Neural crest cell (in vitro differentiated cells): ENCODE measurements at regions not wholly inside any gene's neighbourhood (a gene's known extent, or its start where the extent isn't known, plus 50 kb on each side); places are given as distances from the start of the nearest gene placed in this dataset.

Experiments used
- DNase-seq: peaks from one replicate; pipeline ENCODE4 v3.0.0; 2021; ENCODE audit warnings: low read depth, mixed read lengths, low spot score
- H3K27ac Mint-ChIP-seq: one replicate; pipeline ENCODE4 v1.8.0; 2021; ENCODE audit warnings: mild to moderate bottlenecking, mixed read lengths; ENCODE audit not compliant: unreplicated experiment
- H3K27me3 Mint-ChIP-seq: 2 replicates; pipeline ENCODE4 v1.8.0; 2021; ENCODE audit warnings: low read depth, mild to moderate bottlenecking, mixed read lengths
- H3K36me3 Mint-ChIP-seq: 2 replicates; pipeline ENCODE4 v1.8.0; 2021; ENCODE audit warnings: low read depth, mild to moderate bottlenecking, mixed read lengths
- H3K4me1 Mint-ChIP-seq: 2 replicates; pipeline ENCODE4 v1.8.0; 2021; ENCODE audit warnings: mixed read lengths
- H3K4me3 Mint-ChIP-seq: one replicate; pipeline ENCODE4 v1.8.0; 2021; ENCODE audit warnings: mild to moderate bottlenecking, mixed read lengths
- H3K9me3 Mint-ChIP-seq: 2 replicates; pipeline ENCODE4 v1.8.0; 2021; ENCODE audit warnings: mixed read lengths
- TF ChIP-seq, protein P1 (sequence below): fragments of 200-600 bp; sonication (generic); conservative IDR thresholded peaks from 2 replicates; pipeline ENCODE4 v1.5.0; 2021; ENCODE audit warnings: antibody characterized with exemption, mild to moderate bottlenecking

GRCh38 chr20:46802722-46803121 lies 91.9 kb upstream of the EYA2 start:
- Mint-ChIP-seq H3K9me3 (no peaks in the 10 kb centered on the region), H3K36me3 (no peaks in the 10 kb centered on the region), H3K27me3 (peaks cover 35% of the 10 kb centered on the region), H3K4me3 (no peak overlapping the region), H3K4me1 (no peaks in the 10 kb centered on the region), H3K27ac (no peak overlapping the region)
- DNase-seq, result no peak
- TF ChIP-seq, protein P1, sequence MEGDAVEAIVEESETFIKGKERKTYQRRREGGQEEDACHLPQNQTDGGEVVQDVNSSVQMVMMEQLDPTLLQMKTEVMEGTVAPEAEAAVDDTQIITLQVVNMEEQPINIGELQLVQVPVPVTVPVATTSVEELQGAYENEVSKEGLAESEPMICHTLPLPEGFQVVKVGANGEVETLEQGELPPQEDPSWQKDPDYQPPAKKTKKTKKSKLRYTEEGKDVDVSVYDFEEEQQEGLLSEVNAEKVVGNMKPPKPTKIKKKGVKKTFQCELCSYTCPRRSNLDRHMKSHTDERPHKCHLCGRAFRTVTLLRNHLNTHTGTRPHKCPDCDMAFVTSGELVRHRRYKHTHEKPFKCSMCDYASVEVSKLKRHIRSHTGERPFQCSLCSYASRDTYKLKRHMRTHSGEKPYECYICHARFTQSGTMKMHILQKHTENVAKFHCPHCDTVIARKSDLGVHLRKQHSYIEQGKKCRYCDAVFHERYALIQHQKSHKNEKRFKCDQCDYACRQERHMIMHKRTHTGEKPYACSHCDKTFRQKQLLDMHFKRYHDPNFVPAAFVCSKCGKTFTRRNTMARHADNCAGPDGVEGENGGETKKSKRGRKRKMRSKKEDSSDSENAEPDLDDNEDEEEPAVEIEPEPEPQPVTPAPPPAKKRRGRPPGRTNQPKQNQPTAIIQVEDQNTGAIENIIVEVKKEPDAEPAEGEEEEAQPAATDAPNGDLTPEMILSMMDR, result no peak

DNA sequence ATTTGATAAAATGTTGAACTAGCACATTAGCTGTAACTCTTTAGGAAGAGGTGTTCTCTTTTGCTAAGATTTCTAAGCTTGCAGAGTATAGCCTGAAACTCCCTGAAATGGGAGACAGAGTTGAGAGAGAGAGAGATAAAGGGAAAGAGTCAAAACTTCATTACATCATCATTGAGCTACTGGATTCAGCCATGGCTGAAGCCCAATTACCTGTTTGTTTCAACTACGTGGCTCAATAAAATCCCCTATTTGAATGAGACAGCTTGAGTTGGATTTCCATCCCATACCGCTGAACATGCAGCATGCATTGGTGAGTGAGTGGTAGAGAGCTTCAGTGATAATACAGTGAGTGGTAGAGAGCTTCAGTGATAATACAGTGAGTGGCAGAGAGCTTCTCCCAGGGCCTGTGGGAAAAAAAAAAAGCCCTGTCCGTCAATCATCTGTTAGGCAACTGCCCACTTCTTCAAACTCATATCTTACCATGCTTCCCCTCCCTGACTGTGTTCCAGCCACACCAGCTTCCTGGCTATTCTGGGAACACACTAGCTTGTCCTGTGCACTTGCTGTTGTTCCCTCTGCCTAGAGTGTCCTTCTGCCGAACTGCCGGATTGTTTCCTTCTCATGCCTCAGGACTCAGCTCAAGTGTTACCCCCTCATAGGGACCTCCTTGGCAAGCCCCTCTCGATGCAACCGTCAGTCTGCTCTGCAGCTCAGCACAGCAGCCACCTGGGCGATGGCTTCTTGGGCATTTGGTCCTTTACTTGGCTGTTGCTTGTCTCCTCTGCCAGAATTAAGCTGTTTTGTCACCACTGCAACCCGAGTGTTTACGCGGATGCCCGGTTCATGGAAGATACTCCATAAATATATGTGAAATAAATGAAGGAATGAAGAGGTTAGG lies 91.3 kb upstream of the EYA2 start:
- Mint-ChIP-seq H3K27ac (no peak overlapping the region), H3K9me3 (no peaks in the 10 kb centered on the region), H3K27me3 (peaks cover 31% of the 10 kb centered on the region), H3K36me3 (no peaks in the 10 kb centered on the region), H3K4me1 (no peaks in the 10 kb centered on the region), H3K4me3 (no peak overlapping the region)
- TF ChIP-seq, protein P1, result no peak
- DNase-seq, result no peak

GRCh38 chr20:46804126-46804525 lies 90.5 kb upstream of the EYA2 start:
- no peaks in the 10 kb centered on the region for H3K9me3 Mint-ChIP-seq
- H3K36me3 Mint-ChIP-seq, result no peaks in the 10 kb centered on the region
- no peaks in the 10 kb centered on the region for H3K4me1 Mint-ChIP-seq
- no peak overlapping the region for H3K27ac Mint-ChIP-seq
- TF ChIP-seq, protein P1, result no peak
- H3K4me3 Mint-ChIP-seq, result no peak overlapping the region
- no peak for DNase-seq
- peaks cover 24% of the 10 kb centered on the region for H3K27me3 Mint-ChIP-seq

- TF ChIP-seq, protein P1, result no peak
- Mint-ChIP-seq H3K4me1 (no peaks in the 10 kb centered on the region), H3K27ac (no peak overlapping the region), H3K9me3 (no peaks in the 10 kb centered on the region), H3K27me3 (peaks cover 19% of the 10 kb centered on the region), H3K36me3 (no peaks in the 10 kb centered on the region), H3K4me3 (no peak overlapping the region)
- no peak for DNase-seq
Observed at GRCh38 chr20:46805836-46806235, 88.8 kb upstream of the EYA2 start.

DNA sequence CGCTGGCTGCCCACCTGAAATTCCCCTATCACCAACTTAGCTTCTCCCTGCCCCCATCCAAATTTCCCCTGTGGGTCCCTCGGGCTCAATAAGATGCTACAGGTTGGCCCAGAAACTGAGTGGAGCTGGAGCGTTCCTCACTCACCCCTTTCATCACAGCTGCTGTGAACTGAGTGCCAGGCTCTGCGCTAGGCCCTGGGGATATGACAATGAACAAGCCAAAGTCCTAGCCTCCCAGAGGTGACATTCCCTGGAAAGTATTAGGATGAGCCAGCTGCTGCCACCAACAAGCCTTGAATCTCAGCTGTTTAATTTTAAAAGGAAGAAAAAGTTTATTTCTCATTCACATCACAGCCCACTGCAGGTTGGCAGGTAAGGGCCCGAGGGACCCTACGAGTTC lies 86.6 kb upstream of the EYA2 start:
- no peak for DNase-seq
- no peak overlapping the region for H3K4me3 Mint-ChIP-seq
- H3K36me3 Mint-ChIP-seq, result no peaks in the 10 kb centered on the region
- H3K27me3 Mint-ChIP-seq, result peaks cover 8% of the 10 kb centered on the region
- H3K9me3 Mint-ChIP-seq, result no peaks in the 10 kb centered on the region
- TF ChIP-seq, protein P1, result no peak
- no peak overlapping the region for H3K27ac Mint-ChIP-seq
- no peaks in the 10 kb centered on the region for H3K4me1 Mint-ChIP-seq
